ENCODE measurements at regions not wholly inside any gene's neighbourhood (a gene's known extent, or its start where the extent isn't known, plus 50 kb on each side); places are given as distances from the start of the nearest gene placed in this dataset.

DNA sequence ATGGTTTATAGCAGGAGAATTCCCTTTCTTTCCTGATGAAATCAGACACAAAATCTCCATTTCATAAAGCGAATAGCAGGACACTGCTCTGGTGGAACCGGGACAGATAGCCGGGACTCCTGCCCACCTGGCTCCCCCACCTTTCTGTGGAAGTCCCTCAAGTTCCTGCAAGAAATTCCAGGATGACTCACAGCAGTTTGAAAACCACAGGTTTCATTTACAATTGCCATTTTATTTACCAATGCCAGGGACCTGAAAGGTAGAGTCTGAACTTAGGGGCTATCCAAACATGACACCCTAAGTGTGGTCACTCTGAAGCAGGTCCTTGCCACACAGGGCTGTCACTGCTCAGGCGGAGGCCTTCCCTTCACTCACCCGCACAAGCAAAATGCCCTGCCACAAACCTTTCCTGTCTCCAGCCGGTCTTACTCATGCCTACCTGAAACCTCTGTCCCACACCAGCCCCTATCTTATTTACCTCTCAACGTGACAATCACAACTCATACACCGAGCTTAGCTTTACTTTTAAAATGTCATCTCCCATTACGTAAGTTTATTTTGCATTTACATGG lies 63.3 kb upstream of the TAF1L start:
- no peak overlapping the region for H3K4me3 ChIP-seq (ENCODE audit: low read depth, low read length)
- no peak for DNase-seq (ENCODE audit: low read depth)
- TF ChIP-seq, protein P1, sequence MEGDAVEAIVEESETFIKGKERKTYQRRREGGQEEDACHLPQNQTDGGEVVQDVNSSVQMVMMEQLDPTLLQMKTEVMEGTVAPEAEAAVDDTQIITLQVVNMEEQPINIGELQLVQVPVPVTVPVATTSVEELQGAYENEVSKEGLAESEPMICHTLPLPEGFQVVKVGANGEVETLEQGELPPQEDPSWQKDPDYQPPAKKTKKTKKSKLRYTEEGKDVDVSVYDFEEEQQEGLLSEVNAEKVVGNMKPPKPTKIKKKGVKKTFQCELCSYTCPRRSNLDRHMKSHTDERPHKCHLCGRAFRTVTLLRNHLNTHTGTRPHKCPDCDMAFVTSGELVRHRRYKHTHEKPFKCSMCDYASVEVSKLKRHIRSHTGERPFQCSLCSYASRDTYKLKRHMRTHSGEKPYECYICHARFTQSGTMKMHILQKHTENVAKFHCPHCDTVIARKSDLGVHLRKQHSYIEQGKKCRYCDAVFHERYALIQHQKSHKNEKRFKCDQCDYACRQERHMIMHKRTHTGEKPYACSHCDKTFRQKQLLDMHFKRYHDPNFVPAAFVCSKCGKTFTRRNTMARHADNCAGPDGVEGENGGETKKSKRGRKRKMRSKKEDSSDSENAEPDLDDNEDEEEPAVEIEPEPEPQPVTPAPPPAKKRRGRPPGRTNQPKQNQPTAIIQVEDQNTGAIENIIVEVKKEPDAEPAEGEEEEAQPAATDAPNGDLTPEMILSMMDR (IDR thresholded peaks at IDR 0.05; ENCODE audit: insufficient read depth, low read depth, low read length, missing control alignments): no peak

- TF ChIP-seq, protein P1 (IDR thresholded peaks at IDR 0.05; ENCODE audit: insufficient read depth, low read depth, low read length, missing control alignments): no peak
- H3K4me3 ChIP-seq (ENCODE audit: low read depth, low read length): no peak overlapping the region
- no peak for DNase-seq (ENCODE audit: low read depth)
These were observed 66.0 kb upstream of the TAF1L start for GRCh38 chr9:32701321-32702022.

- peak; percentile 11 for DNase-seq (ENCODE audit: low read depth)
- no peak overlapping the region for H3K4me3 ChIP-seq (ENCODE audit: low read depth, low read length)
- TF ChIP-seq, protein P1 (IDR thresholded peaks at IDR 0.05; ENCODE audit: insufficient read depth, low read depth, low read length, missing control alignments): peak; percentile 7
These were observed 68.2 kb upstream of the TAF1L start for GRCh38 chr9:32703635-32704034.

GRCh38 chr9:32704343-32704742 lies 68.9 kb upstream of the TAF1L start:
- H3K4me3 ChIP-seq (ENCODE audit: low read depth, low read length): no peak overlapping the region
- no peak for DNase-seq (ENCODE audit: low read depth)
- TF ChIP-seq, protein P1 (IDR thresholded peaks at IDR 0.05; ENCODE audit: insufficient read depth, low read depth, low read length, missing control alignments): no peak

- no peak for DNase-seq (ENCODE audit: low read depth)
- TF ChIP-seq, protein P1 (IDR thresholded peaks at IDR 0.05; ENCODE audit: insufficient read depth, low read depth, low read length, missing control alignments): no peak
- no peak overlapping the region for H3K4me3 ChIP-seq (ENCODE audit: low read depth, low read length)
These were observed 69.6 kb upstream of the TAF1L start for GRCh38 chr9:32705059-32705458.

GRCh38 chr9:32706004-32706724 lies 70.7 kb upstream of the TAF1L start:
- no peak for DNase-seq (ENCODE audit: low read depth)
- TF ChIP-seq, protein P1 (IDR thresholded peaks at IDR 0.05; ENCODE audit: insufficient read depth, low read depth, low read length, missing control alignments): no peak
- H3K4me3 ChIP-seq (ENCODE audit: low read depth, low read length): no peak overlapping the region

Measured in GM12865 (cell line).